WTC11 (cell line): ENCODE measurements at regions not wholly inside any gene's neighbourhood (a gene's known extent, or its start where the extent isn't known, plus 50 kb on each side); places are given as distances from the start of the nearest gene placed in this dataset.
A peak's percentile ranks its signal among the peaks of the same experiment; 100 is the strongest.

ENCODE experiments used
- ATAC-seq: fragments of 200-7000 bp; cut with Tn5 transposase; 2 replicates; pipeline ENCODE4 v1.10.0; 2021; ENCODE audit warnings: mild to moderate bottlenecking, moderate library complexity
- CTCF ChIA-PET: fragments of 300-600 bp; sonication (Branson Sonifier 250); formaldehyde crosslinking; loops from one replicate; lab custom pipeline; 2021; ENCODE audit warnings: antibody characterized with exemption; lab: Charles Lee
- POLR2A ChIA-PET: fragments of 350-600 bp; sonication (Branson Sonifier 250); formaldehyde crosslinking; loops from one replicate; lab custom pipeline; 2021; ENCODE audit warnings: antibody characterized with exemption; lab: Charles Lee
- DNase-seq: peaks from one replicate; pipeline ENCODE4 v3.0.0; 2021; ENCODE audit warnings: low spot score
- H3K27ac Mint-ChIP-seq: 2 replicates; pipeline ENCODE4 v1.8.0; 2021; ENCODE audit warnings: mixed read lengths
- H3K27me3 Mint-ChIP-seq: 2 replicates; pipeline ENCODE4 v1.8.0; 2021; ENCODE audit warnings: low read depth, mild to moderate bottlenecking, moderate library complexity, mixed read lengths
- H3K36me3 Mint-ChIP-seq: 2 replicates; pipeline ENCODE4 v1.8.0; 2021; ENCODE audit warnings: mixed read lengths
- H3K4me1 Mint-ChIP-seq: 2 replicates; pipeline ENCODE4 v1.8.0; 2022; ENCODE audit warnings: mixed read lengths
- H3K4me3 Mint-ChIP-seq: 2 replicates; pipeline ENCODE4 v1.8.0; 2021; ENCODE audit warnings: mild to moderate bottlenecking, moderate library complexity, mixed read lengths
- H3K9me3 Mint-ChIP-seq: 2 replicates; pipeline ENCODE4 v1.8.0; 2021; ENCODE audit warnings: mixed read lengths
- ETV6 ChIP-seq: sonication (generic); formaldehyde crosslinking; IDR thresholded peaks from 2 replicates; pipeline ENCODE4 v1.8.1; 2022; ENCODE audit warnings: mild to moderate bottlenecking, missing genetic modification reagents
- GABPB1 ChIP-seq: sonication (generic); formaldehyde crosslinking; IDR thresholded peaks from 2 replicates; pipeline ENCODE4 v1.8.1; 2023; ENCODE audit warnings: mild to moderate bottlenecking, missing genetic modification reagents
- HMGA2 ChIP-seq: fragments of 250-450 bp; sonication (Bioruptor Pico); IDR thresholded peaks from 2 replicates; pipeline ENCODE4 v1.4.0; 2021; ENCODE audit warnings: mild to moderate bottlenecking, moderate library complexity
- JAZF1 ChIP-seq: fragments of 250-450 bp; sonication (Bioruptor Pico); IDR thresholded peaks from 2 replicates; pipeline ENCODE4 v1.9.0; 2021; ENCODE audit warnings: moderate library complexity, mild to moderate bottlenecking, inconsistent platforms
- KAT7 ChIP-seq: sonication (generic); formaldehyde crosslinking; IDR thresholded peaks from 2 replicates; pipeline ENCODE4 v1.8.1; 2023; ENCODE audit warnings: missing genetic modification reagents, mild to moderate bottlenecking, borderline replicate concordance
- MYBL2 ChIP-seq: sonication (generic); formaldehyde crosslinking; IDR thresholded peaks from 2 replicates; pipeline ENCODE4 v1.8.1; 2023; ENCODE audit warnings: mild to moderate bottlenecking, moderate library complexity, missing genetic modification reagents
- SOX15 ChIP-seq: fragments of 250-450 bp; sonication (Bioruptor Pico); IDR thresholded peaks from 2 replicates; pipeline ENCODE4 v1.9.0; 2021; ENCODE audit warnings: mild to moderate bottlenecking
- ZNF263 ChIP-seq: sonication (generic); formaldehyde crosslinking; IDR thresholded peaks from 2 replicates; pipeline ENCODE4 v1.8.1; 2022; ENCODE audit warnings: low read depth, mild to moderate bottlenecking, moderate library complexity, missing genetic modification reagents
- ZNF396 ChIP-seq: fragments of 250-450 bp; sonication (Bioruptor Pico); IDR thresholded peaks from 2 replicates; pipeline ENCODE4 v1.8.0; 2021; ENCODE audit warnings: mild to moderate bottlenecking, moderate library complexity, borderline replicate concordance
- ZNF423 ChIP-seq: fragments of 250-450 bp; sonication (Bioruptor Pico); IDR thresholded peaks from 2 replicates; pipeline ENCODE4 v2.1.2; 2022; ENCODE audit warnings: mild to moderate bottlenecking, moderate library complexity
- TF ChIP-seq, protein P1 (sequence below): sonication (generic); formaldehyde crosslinking; IDR thresholded peaks from 2 replicates; pipeline ENCODE4 v1.8.0; 2023; ENCODE audit warnings: mild to moderate bottlenecking, missing genetic modification reagents
- TF ChIP-seq, protein P2 (sequence below): sonication (generic); formaldehyde crosslinking; IDR thresholded peaks from 2 replicates; pipeline ENCODE4 v1.8.1; 2023; ENCODE audit warnings: mild to moderate bottlenecking, missing genetic modification reagents, moderate library complexity
- TF ChIP-seq, protein P3 (sequence below): sonication (generic); formaldehyde crosslinking; conservative IDR thresholded peaks from 2 replicates; pipeline ENCODE4 v1.8.1; 2022; ENCODE audit warnings: mild to moderate bottlenecking, missing genetic modification reagents
- TF ChIP-seq, protein P4 (sequence below): fragments of 200-600 bp; IDR thresholded peaks from 2 replicates; pipeline ENCODE4 v1.8.0; 2022; ENCODE audit warnings: antibody characterized with exemption

DNA sequence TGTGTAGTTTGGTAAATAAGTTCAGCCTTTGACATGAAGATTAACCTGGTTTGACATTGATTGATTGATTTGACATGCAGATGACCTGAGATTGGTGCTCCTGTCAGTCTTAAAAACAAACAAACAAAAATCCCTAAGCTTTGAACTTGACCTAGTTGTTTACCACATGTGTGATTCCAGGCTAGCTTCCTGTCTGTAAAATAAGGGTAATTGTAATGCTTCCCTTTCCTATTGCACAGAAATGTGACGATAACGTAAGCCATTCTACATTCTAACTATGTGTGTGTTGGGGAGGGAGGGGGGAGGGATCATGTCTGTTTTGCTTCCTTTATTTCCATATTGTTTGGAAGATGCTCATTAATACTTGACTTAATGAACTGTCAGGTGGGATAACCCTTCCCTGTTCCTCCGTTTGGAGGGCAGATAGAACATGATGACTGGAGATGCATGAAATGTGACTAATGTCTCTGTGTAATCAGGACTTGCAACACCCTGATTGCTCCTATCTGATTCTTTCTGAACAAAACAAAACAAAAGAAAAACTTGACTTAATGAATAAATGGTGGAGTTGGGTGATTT, 106.1 kb upstream of the CLMP start:
- POLR2A ChIA-PET, result no interaction called here

DNA sequence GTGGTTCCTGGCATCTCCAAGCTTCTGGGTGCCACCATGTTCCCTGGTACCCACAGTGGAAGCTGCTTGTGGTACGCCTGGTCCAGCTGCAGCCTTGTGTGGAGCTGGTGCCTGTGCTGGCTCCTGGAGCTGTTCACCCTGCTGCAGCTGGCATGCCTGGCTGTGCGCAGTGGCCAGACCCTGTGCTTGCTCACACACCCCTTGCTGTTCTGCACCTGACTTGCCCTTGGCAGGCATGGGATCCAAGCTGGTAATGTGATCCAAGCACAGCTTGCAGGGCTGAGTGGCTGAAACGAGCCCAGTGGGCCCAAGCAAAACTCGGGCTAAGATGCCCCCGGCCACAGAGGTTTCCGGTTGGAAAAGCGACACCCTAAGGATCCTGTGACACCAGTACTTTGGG, 104.7 kb upstream of the CLMP start:
- H3K9me3 Mint-ChIP-seq, result no peaks in the 10 kb centered on the region
- TF ChIP-seq KAT7, result no peak
- TF ChIP-seq, protein P1, sequence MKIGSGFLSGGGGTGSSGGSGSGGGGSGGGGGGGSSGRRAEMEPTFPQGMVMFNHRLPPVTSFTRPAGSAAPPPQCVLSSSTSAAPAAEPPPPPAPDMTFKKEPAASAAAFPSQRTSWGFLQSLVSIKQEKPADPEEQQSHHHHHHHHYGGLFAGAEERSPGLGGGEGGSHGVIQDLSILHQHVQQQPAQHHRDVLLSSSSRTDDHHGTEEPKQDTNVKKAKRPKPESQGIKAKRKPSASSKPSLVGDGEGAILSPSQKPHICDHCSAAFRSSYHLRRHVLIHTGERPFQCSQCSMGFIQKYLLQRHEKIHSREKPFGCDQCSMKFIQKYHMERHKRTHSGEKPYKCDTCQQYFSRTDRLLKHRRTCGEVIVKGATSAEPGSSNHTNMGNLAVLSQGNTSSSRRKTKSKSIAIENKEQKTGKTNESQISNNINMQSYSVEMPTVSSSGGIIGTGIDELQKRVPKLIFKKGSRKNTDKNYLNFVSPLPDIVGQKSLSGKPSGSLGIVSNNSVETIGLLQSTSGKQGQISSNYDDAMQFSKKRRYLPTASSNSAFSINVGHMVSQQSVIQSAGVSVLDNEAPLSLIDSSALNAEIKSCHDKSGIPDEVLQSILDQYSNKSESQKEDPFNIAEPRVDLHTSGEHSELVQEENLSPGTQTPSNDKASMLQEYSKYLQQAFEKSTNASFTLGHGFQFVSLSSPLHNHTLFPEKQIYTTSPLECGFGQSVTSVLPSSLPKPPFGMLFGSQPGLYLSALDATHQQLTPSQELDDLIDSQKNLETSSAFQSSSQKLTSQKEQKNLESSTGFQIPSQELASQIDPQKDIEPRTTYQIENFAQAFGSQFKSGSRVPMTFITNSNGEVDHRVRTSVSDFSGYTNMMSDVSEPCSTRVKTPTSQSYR (CRISPR knock-in tag), result no peak
- TF ChIP-seq, protein P2, sequence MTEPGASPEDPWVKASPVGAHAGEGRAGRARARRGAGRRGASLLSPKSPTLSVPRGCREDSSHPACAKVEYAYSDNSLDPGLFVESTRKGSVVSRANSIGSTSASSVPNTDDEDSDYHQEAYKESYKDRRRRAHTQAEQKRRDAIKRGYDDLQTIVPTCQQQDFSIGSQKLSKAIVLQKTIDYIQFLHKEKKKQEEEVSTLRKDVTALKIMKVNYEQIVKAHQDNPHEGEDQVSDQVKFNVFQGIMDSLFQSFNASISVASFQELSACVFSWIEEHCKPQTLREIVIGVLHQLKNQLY (CRISPR knock-in tag), result no peak
- TF ChIP-seq MYBL2, result no peak
- TF ChIP-seq HMGA2 (CRISPR knock-in tag), result no peak
- TF ChIP-seq JAZF1 (CRISPR knock-in tag), result no peak
- TF ChIP-seq GABPB1 (CRISPR knock-in tag), result no peak
- TF ChIP-seq, protein P3, sequence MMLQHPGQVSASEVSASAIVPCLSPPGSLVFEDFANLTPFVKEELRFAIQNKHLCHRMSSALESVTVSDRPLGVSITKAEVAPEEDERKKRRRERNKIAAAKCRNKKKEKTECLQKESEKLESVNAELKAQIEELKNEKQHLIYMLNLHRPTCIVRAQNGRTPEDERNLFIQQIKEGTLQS, result no peak
- no peak for TF ChIP-seq SOX15 (CRISPR knock-in tag)
- TF ChIP-seq, protein P4, sequence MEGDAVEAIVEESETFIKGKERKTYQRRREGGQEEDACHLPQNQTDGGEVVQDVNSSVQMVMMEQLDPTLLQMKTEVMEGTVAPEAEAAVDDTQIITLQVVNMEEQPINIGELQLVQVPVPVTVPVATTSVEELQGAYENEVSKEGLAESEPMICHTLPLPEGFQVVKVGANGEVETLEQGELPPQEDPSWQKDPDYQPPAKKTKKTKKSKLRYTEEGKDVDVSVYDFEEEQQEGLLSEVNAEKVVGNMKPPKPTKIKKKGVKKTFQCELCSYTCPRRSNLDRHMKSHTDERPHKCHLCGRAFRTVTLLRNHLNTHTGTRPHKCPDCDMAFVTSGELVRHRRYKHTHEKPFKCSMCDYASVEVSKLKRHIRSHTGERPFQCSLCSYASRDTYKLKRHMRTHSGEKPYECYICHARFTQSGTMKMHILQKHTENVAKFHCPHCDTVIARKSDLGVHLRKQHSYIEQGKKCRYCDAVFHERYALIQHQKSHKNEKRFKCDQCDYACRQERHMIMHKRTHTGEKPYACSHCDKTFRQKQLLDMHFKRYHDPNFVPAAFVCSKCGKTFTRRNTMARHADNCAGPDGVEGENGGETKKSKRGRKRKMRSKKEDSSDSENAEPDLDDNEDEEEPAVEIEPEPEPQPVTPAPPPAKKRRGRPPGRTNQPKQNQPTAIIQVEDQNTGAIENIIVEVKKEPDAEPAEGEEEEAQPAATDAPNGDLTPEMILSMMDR, result no peak
- no peak for TF ChIP-seq ZNF263 (CRISPR knock-in tag)
- no peak for ATAC-seq
- no peak overlapping the region for H3K4me3 Mint-ChIP-seq
- ChIA-PET POLR2A (interaction anchor here (0.9 kb wide), 1 partner anchor 245 kb away, joined by 6 read pairs; no protein-coding TSS in a partner anchor), CTCF (interaction anchor here (0.9 to 4.4 kb wide), 7 partner anchors 9 to 255 kb away, joined by 3 to 18 read pairs (median 3); no protein-coding TSS in a partner anchor)
- H3K4me1 Mint-ChIP-seq, result peaks cover 16% of the 10 kb centered on the region
- no peak for DNase-seq
- H3K27ac Mint-ChIP-seq, result no peak overlapping the region
- H3K27me3 Mint-ChIP-seq, result peaks cover 27% of the 10 kb centered on the region
- no peaks in the 10 kb centered on the region for H3K36me3 Mint-ChIP-seq

More for the DNA sequence above, 106.1 kb upstream of the CLMP start:
- H3K4me3 Mint-ChIP-seq, result peak overlapping the region; percentile 7; the same call in 1 of the 2 replicates
- CTCF ChIA-PET, result interaction anchor here (0.6 to 4.4 kb wide), 7 partner anchors 40 to 188 kb away, joined by 3 to 23 read pairs (median 9); no protein-coding TSS in a partner anchor
- H3K4me1 Mint-ChIP-seq, result peaks cover 25% of the 10 kb centered on the region
- peaks cover 27% of the 10 kb centered on the region for H3K27me3 Mint-ChIP-seq
- DNase-seq, result no peak
- ATAC-seq, result no peak
- no peaks in the 10 kb centered on the region for H3K36me3 Mint-ChIP-seq
- TF ChIP-seq KAT7, result no peak
- TF ChIP-seq ETV6 (CRISPR knock-in tag), result 0 out of 2 replicates have a peak, but pooled peaks have one; percentile 10
- H3K9me3 Mint-ChIP-seq, result no peaks in the 10 kb centered on the region
- no peak overlapping the region for H3K27ac Mint-ChIP-seq

DNA sequence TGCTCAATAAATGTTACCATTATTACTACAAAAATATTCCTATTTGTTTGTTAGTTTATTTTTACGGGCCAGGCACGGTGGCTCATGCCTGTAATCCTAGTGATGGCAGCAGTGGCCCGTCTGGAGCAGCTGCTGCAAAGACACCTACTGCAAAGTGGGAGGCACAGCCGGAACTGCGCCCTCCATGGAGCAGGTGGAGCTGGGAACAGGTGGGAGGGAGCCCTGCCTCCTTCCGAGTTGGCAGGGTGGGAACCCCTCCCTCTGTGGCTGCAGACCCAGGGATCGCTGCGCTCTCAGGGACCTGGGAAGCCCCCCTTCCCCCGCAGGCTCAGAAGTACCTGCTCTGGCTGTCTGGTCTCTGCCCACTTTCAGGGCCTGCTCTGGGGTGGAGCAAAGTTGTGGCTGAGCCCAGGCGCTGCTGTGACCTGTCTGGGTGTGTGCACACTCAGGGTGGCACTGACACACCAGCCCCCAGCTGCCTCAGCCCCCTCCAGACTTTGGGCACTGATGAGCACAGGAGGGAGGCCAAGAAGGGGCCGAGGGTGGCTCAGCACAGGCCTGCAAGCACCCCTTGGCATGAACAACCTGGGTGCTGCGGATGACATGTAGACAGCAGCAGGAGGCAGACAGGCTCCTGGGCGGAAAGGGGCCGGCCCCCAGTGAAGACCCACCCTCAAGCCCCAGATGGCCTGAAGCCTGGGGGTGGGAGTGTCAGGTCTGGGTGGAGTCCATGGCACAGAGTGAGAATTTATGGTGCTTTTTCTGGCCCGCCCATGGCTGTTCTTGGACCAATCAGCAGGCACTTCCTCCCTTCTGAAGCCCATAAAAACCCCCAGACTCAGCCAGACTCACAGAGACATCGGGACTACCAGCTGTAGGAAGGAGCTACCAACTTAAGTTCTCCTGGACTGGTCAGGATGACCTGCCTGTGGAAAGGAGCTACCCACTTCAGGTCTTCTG, 103.7 kb upstream of the CLMP start:
- CTCF ChIA-PET, result interaction anchor here (0.5 to 4.4 kb wide), 10 partner anchors 8 to 282 kb away, joined by 3 to 18 read pairs (median 3); no protein-coding TSS in a partner anchor
- TF ChIP-seq ZNF396 (CRISPR knock-in tag) (no peak), ZNF423 (CRISPR knock-in tag) (no peak)
- TF ChIP-seq, all 79 proteins: peak for 0
- Mint-ChIP-seq H3K9me3 (no peaks in the 10 kb centered on the region), H3K4me3 (no peak overlapping the region), H3K27ac (no peak overlapping the region), H3K36me3 (no peaks in the 10 kb centered on the region), H3K4me1 (peaks cover 16% of the 10 kb centered on the region), H3K27me3 (peaks cover 20% of the 10 kb centered on the region)
- POLR2A ChIA-PET, result interaction anchor here (0.9 kb wide), 1 partner anchor 244 kb away, joined by 6 read pairs; no protein-coding TSS in a partner anchor
- peak; percentile 36 for DNase-seq
- peak; percentile 33 for ATAC-seq
